Common myeloid progenitor, CD34-positive (primary cell): ENCODE measurements at regions not wholly inside any gene's neighbourhood (a gene's known extent, or its start where the extent isn't known, plus 50 kb on each side); places are given as distances from the start of the nearest gene placed in this dataset.

ENCODE experiments used
- CTCF ChIA-PET: fragments of 350-600 bp; sonication (Branson Sonifier 250); formaldehyde crosslinking; loops from one replicate; lab custom pipeline; 2021; ENCODE audit warnings: antibody characterized with exemption; lab: Charles Lee
- POLR2A ChIA-PET: fragments of 350-600 bp; sonication (Branson Sonifier 250); formaldehyde crosslinking; loops from one replicate; lab custom pipeline; 2021; ENCODE audit warnings: antibody characterized with exemption; lab: Charles Lee
- DNase-seq, 3 donors: peaks; one replicate each; pipeline versions ENCODE4 v3.0.0 to v3.0.0-alpha.2; 2013
- H3K27ac ChIP-seq, 2 experiments: 1 replicate in 1 of 2; 2 replicates in 1 of 2; pipeline ENCODE4 v1.7.0; 2013; ENCODE audit warnings: inconsistent platforms in 2 of 2, low read length in 2 of 2, mild to moderate bottlenecking in 2 of 2, low read depth in 1 of 2, moderate library complexity in 1 of 2; ENCODE audit not compliant: severe bottlenecking in 2 of 2, insufficient read depth in 1 of 2, poor library complexity in 1 of 2
- H3K27me3 ChIP-seq, 5 experiments: replicated peaks in 2 of 5; 1 replicate in 3 of 5; 2 replicates in 2 of 5; pipeline versions ENCODE4 v1.6.1 to v1.7.0; 2013; ENCODE audit warnings: low read length in 4 of 5, mild to moderate bottlenecking in 2 of 5, moderate library complexity in 2 of 5, inconsistent platforms in 1 of 5; ENCODE audit not compliant: insufficient read depth in 5 of 5, control insufficient read depth in 4 of 5
- H3K36me3 ChIP-seq, 4 experiments: 1 replicate in 2 of 4; 2 replicates in 2 of 4; pipeline versions ENCODE4 v1.6.1 to v1.7.0; 2013; ENCODE audit warnings: low read length in 3 of 4, control low read depth in 1 of 4, mild to moderate bottlenecking in 1 of 4; ENCODE audit not compliant: control insufficient read depth in 4 of 4, insufficient read depth in 4 of 4
- H3K4me1 ChIP-seq, 4 experiments: 1 replicate in 3 of 4; 2 replicates in 1 of 4; pipeline versions ENCODE4 v1.6.1 to v1.7.1; 2013; ENCODE audit warnings: low read length in 3 of 4, mild to moderate bottlenecking in 3 of 4, control low read depth in 1 of 4, inconsistent platforms in 1 of 4, moderate library complexity in 1 of 4; ENCODE audit not compliant: control insufficient read depth in 4 of 4, insufficient read depth in 4 of 4; ENCODE audit errors: control extremely low read depth in 1 of 4
- H3K4me3 ChIP-seq, 7 experiments: 1 replicate in 4 of 7; 2 replicates in 3 of 7; pipeline versions ENCODE4 v1.5.1 to v1.7.0; 2013; ENCODE audit warnings: mild to moderate bottlenecking in 7 of 7, low read length in 6 of 7, moderate library complexity in 6 of 7, inconsistent platforms in 2 of 7, low read depth in 2 of 7, control low read depth in 1 of 7; ENCODE audit not compliant: insufficient read depth in 4 of 7, control insufficient read depth in 1 of 7; ENCODE audit errors: extremely low read depth in 1 of 7
- H3K9me3 ChIP-seq, 5 experiments: 1 replicate in 4 of 5; 2 replicates in 1 of 5; pipeline versions ENCODE4 v1.6.1 to v1.7.1; 2013; ENCODE audit warnings: low read length in 4 of 5, mild to moderate bottlenecking in 2 of 5, inconsistent platforms in 1 of 5, low read depth in 1 of 5, moderate library complexity in 1 of 5; ENCODE audit not compliant: control insufficient read depth in 4 of 5, insufficient read depth in 2 of 5; ENCODE audit errors: control extremely low read depth in 1 of 5
- WGBS: methylation state at CpG from one replicate; pipeline ENCODE4 v1.1.5; 2013; ENCODE audit not compliant: insufficient coverage; 5-methylcytosine and 5-hydroxymethylcytosine counted together

DNA sequence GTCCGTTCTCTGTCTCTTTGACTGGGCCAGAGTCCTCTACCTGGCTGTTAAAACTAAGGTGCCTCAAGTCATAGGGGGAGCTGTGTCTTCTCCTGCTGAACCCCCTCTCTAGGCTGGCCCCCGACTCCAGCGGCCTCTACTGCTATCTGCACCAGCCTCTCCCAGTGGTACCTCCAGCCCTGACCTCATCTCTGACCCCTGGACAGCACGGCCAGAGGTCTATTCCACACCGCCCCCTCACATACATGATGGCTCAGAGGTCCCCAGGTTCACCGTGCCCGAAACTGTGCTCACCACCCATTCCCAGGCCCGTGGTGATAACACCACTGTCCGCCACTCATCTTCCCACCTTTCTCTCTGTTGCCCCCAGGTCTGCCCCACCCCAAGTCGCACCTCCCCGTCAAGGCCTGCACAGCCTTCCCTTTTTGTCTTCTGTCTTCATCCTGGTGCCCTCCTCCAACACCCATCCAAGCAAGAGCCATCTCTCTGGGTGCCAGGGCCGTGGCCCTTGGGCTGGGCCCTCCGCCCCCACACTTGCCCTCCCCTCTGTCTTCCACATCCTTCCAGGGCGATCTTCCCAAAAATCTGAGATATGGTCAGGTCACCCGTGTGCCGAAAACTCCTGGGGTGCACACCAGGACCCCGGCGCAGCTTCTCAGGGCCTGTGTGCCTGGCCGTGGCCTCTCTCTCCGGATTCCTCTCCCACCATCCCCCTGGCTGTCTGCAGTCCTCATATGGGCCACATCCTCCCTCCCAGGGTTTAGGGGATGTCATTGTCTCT, 134.4 kb upstream of the ID2 start:
- peaks cover 11 to 72% (median 56%) of the 10 kb centered on the region in 4 experiments for H3K4me1 ChIP-seq
- no peaks in the 10 kb centered on the region for H3K9me3 ChIP-seq
- ChIA-PET POLR2A (interaction anchor here (1.6 kb wide), 1 partner anchor 131 kb away, joined by 5 read pairs; no protein-coding TSS in a partner anchor), CTCF (interaction anchor here (1.0 to 3.0 kb wide), 10 partner anchors 13 to 132 kb away, joined by 3 to 15 read pairs (median 5); no protein-coding TSS in a partner anchor)
- no peaks in the 10 kb centered on the region for H3K36me3 ChIP-seq
- no peak overlapping the region for H3K4me3 ChIP-seq
- no peaks in the 10 kb centered on the region for H3K27me3 ChIP-seq
- 97% methylated on average over 19 of the region's 20 CpGs for whole genome bisulfite sequencing
- no peak for DNase-seq
- no peak overlapping the region for H3K27ac ChIP-seq

DNA sequence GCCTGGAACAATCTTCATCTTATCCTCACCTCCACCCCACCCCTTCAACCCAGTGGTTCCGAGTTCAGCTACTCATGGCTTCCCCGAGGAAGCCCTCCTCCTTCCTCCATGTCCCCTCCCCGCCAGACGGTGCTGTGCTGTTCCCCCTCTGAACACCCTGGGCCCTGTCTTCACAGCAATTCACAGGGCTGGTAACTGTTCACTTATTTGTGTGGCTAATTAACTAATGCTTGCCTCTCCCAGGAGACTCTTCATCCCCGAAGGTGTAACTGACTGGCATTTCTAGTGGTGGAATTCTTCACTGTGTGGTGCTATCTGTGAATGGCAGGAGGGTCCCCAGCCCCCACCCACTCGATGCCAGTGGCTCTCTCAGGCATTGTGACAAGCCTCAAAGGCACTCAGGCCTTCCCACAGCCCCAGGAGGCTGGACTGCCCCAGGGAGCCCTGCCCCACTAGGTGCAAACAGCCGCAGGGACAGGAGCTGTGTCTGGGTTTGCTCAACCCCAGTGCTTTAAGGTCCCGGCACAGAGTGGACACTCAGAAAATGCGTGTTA, 133.7 kb upstream of the ID2 start:
- H3K4me1 ChIP-seq: peaks cover 6 to 65% (median 50%) of the 10 kb centered on the region in 4 experiments
- DNase-seq: no peak
- H3K36me3 ChIP-seq: no peaks in the 10 kb centered on the region
- H3K9me3 ChIP-seq: no peaks in the 10 kb centered on the region
- no peak overlapping the region for H3K27ac ChIP-seq
- H3K4me3 ChIP-seq: no peak overlapping the region
- ChIA-PET CTCF (interaction anchor here (0.8 to 3.0 kb wide), 10 partner anchors 17 to 131 kb away, joined by 3 to 15 read pairs (median 4); no protein-coding TSS in a partner anchor), POLR2A (no interaction called here)
- 96% methylated on average over 7 of the region's 9 CpGs for WGBS
- no peaks in the 10 kb centered on the region for H3K27me3 ChIP-seq

DNA sequence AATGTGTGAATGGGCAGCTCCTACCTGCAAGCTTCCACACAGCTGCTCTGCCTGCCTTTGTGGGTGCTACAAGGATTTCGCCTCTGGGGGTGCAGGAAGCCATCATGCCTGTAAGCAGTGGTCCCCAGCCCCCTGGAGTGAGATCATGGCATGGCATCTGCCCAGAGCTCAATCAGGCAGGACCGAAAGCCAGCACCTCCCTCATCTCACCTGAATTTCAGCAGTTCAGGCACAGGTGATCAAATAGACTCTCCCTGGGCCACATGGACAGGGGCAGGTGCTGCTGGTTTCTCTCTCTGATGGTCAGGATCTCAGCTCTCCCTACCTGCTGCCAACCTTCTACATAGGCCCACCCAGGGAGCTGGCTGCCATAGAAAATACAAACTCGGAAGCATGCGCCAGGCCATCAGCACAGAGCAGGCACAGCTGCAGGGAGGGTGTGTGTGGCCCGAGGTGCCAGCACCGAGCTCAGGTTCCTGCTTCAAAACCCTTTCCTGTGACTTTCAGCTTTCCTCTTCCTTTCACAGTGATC, 133.2 kb upstream of the ID2 start:
- 78% methylated on average over 6 of the region's 6 CpGs for WGBS
- no peaks in the 10 kb centered on the region for H3K27me3 ChIP-seq
- no peaks in the 10 kb centered on the region for H3K9me3 ChIP-seq
- H3K36me3 ChIP-seq: no peaks in the 10 kb centered on the region
- POLR2A ChIA-PET: no interaction called here
- peak in 2 of 3 donors; percentile 43 to 54 for DNase-seq
- no peak overlapping the region for H3K4me3 ChIP-seq
- H3K4me1 ChIP-seq: peaks cover 6 to 59% (median 44%) of the 10 kb centered on the region in 4 experiments
- no peak overlapping the region for H3K27ac ChIP-seq
- CTCF ChIA-PET: interaction anchor here (0.8 to 3.0 kb wide), 12 partner anchors 17 to 394 kb away, joined by 3 to 15 read pairs (median 4); no protein-coding TSS in a partner anchor

DNA sequence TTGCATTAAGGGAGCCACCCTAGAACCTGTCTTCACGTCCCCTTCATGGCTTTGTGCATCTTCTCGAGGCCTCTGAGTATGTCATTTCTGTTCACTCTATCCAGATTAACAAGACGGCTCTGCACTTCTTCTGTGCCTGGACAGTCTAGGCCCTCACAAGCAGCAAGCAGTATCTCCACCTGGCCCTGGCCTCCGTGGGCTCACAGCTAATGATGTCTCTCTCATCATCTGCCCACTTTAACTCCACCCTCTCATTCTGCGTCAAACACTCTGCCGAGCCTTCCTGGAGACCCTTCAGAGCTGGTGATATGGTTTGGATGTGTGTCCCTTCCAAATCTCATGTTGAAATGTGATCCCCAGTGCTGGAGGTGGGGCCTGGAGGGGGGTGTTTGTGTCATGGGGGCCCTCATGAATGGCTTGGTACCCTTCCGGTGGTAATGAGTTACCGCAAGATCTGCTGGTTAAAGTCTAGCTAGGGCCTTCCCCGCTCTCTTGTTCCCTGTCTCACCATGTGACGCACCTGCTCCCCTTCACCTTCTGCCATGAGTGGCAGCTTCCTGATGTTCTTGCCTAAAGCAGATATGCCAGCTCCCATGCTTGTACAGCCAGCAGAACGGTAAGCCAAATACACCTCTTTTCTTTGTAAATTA, 132.5 kb upstream of the ID2 start:
- 97% methylated on average over 8 of the region's 11 CpGs for WGBS
- POLR2A ChIA-PET: interaction anchor here (0.9 kb wide), 1 partner anchor 10 kb away, joined by 3 read pairs; no protein-coding TSS in a partner anchor
- no peaks in the 10 kb centered on the region for H3K36me3 ChIP-seq
- no peak overlapping the region for H3K4me3 ChIP-seq
- H3K9me3 ChIP-seq: peaks cover 0 to 2% (median 0%) of the 10 kb centered on the region in 5 experiments
- CTCF ChIA-PET: interaction anchor here (0.8 to 3.0 kb wide), 11 partner anchors 15 to 395 kb away, joined by 3 to 15 read pairs (median 4); no protein-coding TSS in a partner anchor
- H3K27ac ChIP-seq: no peak overlapping the region
- DNase-seq: no peak
- peaks cover 6 to 52% (median 37%) of the 10 kb centered on the region in 4 experiments for H3K4me1 ChIP-seq
- no peaks in the 10 kb centered on the region for H3K27me3 ChIP-seq

DNA sequence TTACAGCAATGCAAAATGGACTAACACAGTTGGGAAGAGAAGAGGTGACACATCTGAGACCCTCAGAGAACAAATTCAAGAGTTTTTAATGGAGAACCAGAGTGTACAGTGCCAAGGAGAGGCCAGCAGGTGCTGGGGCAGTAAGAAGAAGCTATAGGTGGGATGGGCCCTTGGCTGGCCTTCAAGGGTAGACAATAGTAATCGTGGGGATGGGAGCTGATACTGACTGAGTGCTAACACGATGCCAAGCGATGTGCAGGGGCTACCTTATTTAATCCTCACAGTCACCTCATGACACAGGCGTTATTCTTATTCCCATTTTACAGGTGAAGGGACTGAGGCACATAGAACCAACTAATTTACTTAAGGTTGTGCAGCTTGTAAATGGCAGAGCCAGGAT, 131.9 kb upstream of the ID2 start:
- ChIA-PET POLR2A (interaction anchor here (0.7 to 0.9 kb wide), 2 partner anchors 10 to 648 kb away, joined by 3 read pairs; no protein-coding TSS in a partner anchor), CTCF (interaction anchor here (1.1 to 3.0 kb wide), 6 partner anchors 15 to 396 kb away, joined by 3 to 15 read pairs (median 4); no protein-coding TSS in a partner anchor)
- WGBS: 100% methylated on average over 4 of the region's 4 CpGs

DNA sequence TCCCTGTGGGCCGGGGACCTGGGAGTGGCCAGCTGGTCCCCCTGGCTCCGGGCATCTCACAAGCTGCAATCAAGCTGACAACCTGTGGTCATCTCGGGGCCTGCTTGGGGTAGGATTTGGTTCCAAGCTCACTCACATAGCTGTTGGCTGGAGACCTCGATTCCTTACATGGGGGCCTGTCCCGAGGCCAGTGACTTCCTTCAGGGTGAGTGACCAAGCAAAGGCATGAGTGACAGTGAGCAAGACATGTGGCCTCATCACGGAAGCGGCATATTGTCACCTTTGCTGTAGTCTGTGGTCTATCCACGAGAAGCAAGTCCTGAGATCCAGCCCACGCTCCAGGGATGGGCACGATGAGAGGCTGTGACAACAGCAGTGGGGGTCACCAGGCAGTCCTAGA, 131.4 kb upstream of the ID2 start:
- Histone ChIP-seq H3K36me3 (no peaks in the 10 kb centered on the region), H3K27me3 (no peaks in the 10 kb centered on the region), H3K9me3 (peaks cover 0 to 7% (median 0%) of the 10 kb centered on the region in 5 experiments), H3K4me3 (no peak overlapping the region), H3K4me1 (peaks cover 3 to 43% (median 27%) of the 10 kb centered on the region in 4 experiments), H3K27ac (no peak overlapping the region)
- ChIA-PET POLR2A (interaction anchor here (0.7 to 0.9 kb wide), 2 partner anchors 9 to 648 kb away, joined by 3 read pairs; no protein-coding TSS in a partner anchor), CTCF (interaction anchor here (1.1 to 3.0 kb wide), 3 partner anchors 14 to 33 kb away, joined by 3 to 15 read pairs (median 5); no protein-coding TSS in a partner anchor)
- DNase-seq: no peak
- WGBS: 97% methylated on average over 10 of the region's 10 CpGs

More for the DNA sequence above, 131.9 kb upstream of the ID2 start:
- Histone ChIP-seq H3K27me3 (no peaks in the 10 kb centered on the region), H3K27ac (no peak overlapping the region), H3K9me3 (peaks cover 0 to 4% (median 0%) of the 10 kb centered on the region in 5 experiments), H3K4me3 (no peak overlapping the region), H3K4me1 (peaks cover 3 to 48% (median 32%) of the 10 kb centered on the region in 4 experiments), H3K36me3 (no peaks in the 10 kb centered on the region)
- DNase-seq: no peak
